ENCODE measurements at regions not wholly inside any gene's neighbourhood (a gene's known extent, or its start where the extent isn't known, plus 50 kb on each side); places are given as distances from the start of the nearest gene placed in this dataset.

- WGBS, 4 donors: 67 to 81% (median 75%) methylated on average over 21 to 26 of the region's 26 CpGs
- no peak overlapping the region for H3K4me3 ChIP-seq
- intact Hi-C loops (cut with DNase I): no loop called here
- ATAC-seq: no peak
- no peak for TF ChIP-seq CTCF (IDR thresholded peaks at IDR 0.05)
- no peak for TF ChIP-seq POLR2A (IDR thresholded peaks at IDR 0.05)
- H3K27ac ChIP-seq: no peak overlapping the region
- DNase-seq: no peak
- peaks cover 0 to 39% (median 3%) of the 10 kb centered on the region in 9 donors for H3K27me3 ChIP-seq
- H3K9me3 ChIP-seq: peaks cover 0 to 17% (median 5%) of the 10 kb centered on the region in 12 donors
- no peaks in the 10 kb centered on the region for H3K36me3 ChIP-seq
- H3K4me1 ChIP-seq: no peaks in the 10 kb centered on the region
Observed at GRCh38 chr9:126049896-126050604, 276.6 kb upstream of the MVB12B start.

- Histone ChIP-seq H3K36me3 (no peaks in the 10 kb centered on the region), H3K4me1 (no peaks in the 10 kb centered on the region), H3K4me3 (no peak overlapping the region), H3K9me3 (peaks cover 0 to 11% (median 4%) of the 10 kb centered on the region in 12 donors), H3K27ac (no peak overlapping the region), H3K27me3 (peaks cover 0 to 41% (median 3%) of the 10 kb centered on the region in 9 donors)
- ATAC-seq: no peak
- TF ChIP-seq CTCF (IDR thresholded peaks at IDR 0.05) (no peak), POLR2A (IDR thresholded peaks at IDR 0.05) (no peak)
- intact Hi-C loops (cut with DNase I): no loop called here
- 71 to 79% (median 77%) methylated on average over 9 of the region's 9 CpGs for WGBS, 4 donors
- no peak for DNase-seq
Observed at GRCh38 chr9:126050605-126050990, 276.0 kb upstream of the MVB12B start.

- WGBS, 4 donors: 73 to 79% (median 77%) methylated on average over 14 to 15 of the region's 15 CpGs
- Histone ChIP-seq H3K36me3 (no peaks in the 10 kb centered on the region), H3K27me3 (peaks cover 0 to 48% (median 3%) of the 10 kb centered on the region in 9 donors), H3K9me3 (peaks cover 0 to 1% (median 0%) of the 10 kb centered on the region in 12 donors), H3K27ac (no peak overlapping the region), H3K4me3 (no peak overlapping the region), H3K4me1 (no peaks in the 10 kb centered on the region)
- no peak for ATAC-seq
- intact Hi-C loops (cut with DNase I): no loop called here
- TF ChIP-seq POLR2A (IDR thresholded peaks at IDR 0.05) (no peak), CTCF (IDR thresholded peaks at IDR 0.05) (no peak)
- DNase-seq: no peak
Observed at GRCh38 chr9:126051446-126052130, 275.0 kb upstream of the MVB12B start.

GRCh38 chr9:126052791-126053190 is 273.8 kb upstream of the MVB12B start:
- WGBS, 4 donors: 73 to 84% (median 77%) methylated on average over 6 of the region's 6 CpGs
- H3K9me3 ChIP-seq: no peaks in the 10 kb centered on the region

More at GRCh38 chr9:126052791-126053190, 273.8 kb upstream of the MVB12B start:
- no peaks in the 10 kb centered on the region for H3K4me1 ChIP-seq
- H3K27ac ChIP-seq: no peak overlapping the region
- ATAC-seq: no peak
- no peak overlapping the region for H3K4me3 ChIP-seq
- DNase-seq: no peak
- H3K36me3 ChIP-seq: no peaks in the 10 kb centered on the region
- peaks cover 0 to 48% (median 3%) of the 10 kb centered on the region in 9 donors for H3K27me3 ChIP-seq
- TF ChIP-seq POLR2A (IDR thresholded peaks at IDR 0.05) (no peak), CTCF (IDR thresholded peaks at IDR 0.05) (no peak)
- intact Hi-C loops (cut with DNase I): no loop called here
